SU-DHL-6 (cell line): ENCODE measurements at regions not wholly inside any gene's neighbourhood (a gene's known extent, or its start where the extent isn't known, plus 50 kb on each side); places are given as distances from the start of the nearest gene placed in this dataset.

ENCODE experiments used
- H2AFZ ChIP-seq: fragments of 200-600 bp; sonication (generic); 2 replicates; pipeline ENCODE4 v1.6.1; 2014; ENCODE audit warnings: low read depth, mild to moderate bottlenecking, moderate library complexity, mixed read lengths, antibody characterized with exemption, low read length; ENCODE audit not compliant: severe bottlenecking
- H3F3A ChIP-seq: fragments of 200-600 bp; shearing (Covaris generic); 2 replicates; pipeline ENCODE4 v1.6.0; 2016; ENCODE audit warnings: antibody characterized with exemption, mild to moderate bottlenecking; ENCODE audit not compliant: insufficient read depth
- H3K27ac ChIP-seq: fragments of 200-600 bp; sonication (generic); 2 replicates; pipeline ENCODE4 v1.5.1; 2016; ENCODE audit warnings: low read depth, mild to moderate bottlenecking, low read length, moderate library complexity, mixed read lengths
- H3K27me3 ChIP-seq: fragments of 200-600 bp; sonication (generic), shearing (Covaris generic); 2 replicates; pipeline ENCODE4 v1.6.0; 2014; ENCODE audit warnings: mild to moderate bottlenecking, low read length
- H3K36me3 ChIP-seq: fragments of 200-600 bp; sonication (generic); 2 replicates; pipeline ENCODE4 v1.6.1; 2014; ENCODE audit warnings: mild to moderate bottlenecking, low read length, mixed read lengths
- H3K4me2 ChIP-seq: fragments of 300-600, 200-600 bp; shearing (Covaris generic), sonication (generic); 2 replicates; pipeline ENCODE4 v1.6.0; 2014; ENCODE audit warnings: low read length, low read depth, mild to moderate bottlenecking; ENCODE audit not compliant: poor library complexity, severe bottlenecking
- H3K4me3 ChIP-seq: fragments of 200-600 bp; sonication (generic); 2 replicates; pipeline ENCODE4 v1.5.1; 2014; ENCODE audit warnings: antibody characterized with exemption, low read length, mild to moderate bottlenecking, mixed read lengths; ENCODE audit not compliant: insufficient read depth, poor library complexity, severe bottlenecking
- H3K79me2 ChIP-seq: fragments of 200-600 bp; sonication (generic); 2 replicates; pipeline ENCODE4 v1.6.1; 2014; ENCODE audit warnings: mild to moderate bottlenecking, low read length, moderate library complexity; ENCODE audit not compliant: insufficient read depth
- H3K9ac ChIP-seq: fragments of 200-600 bp; sonication (generic); 2 replicates; pipeline ENCODE4 v1.7.0; 2014; ENCODE audit warnings: mild to moderate bottlenecking, low read length
- H3K9me2 ChIP-seq: fragments of 200-600 bp; sonication (generic); replicated peaks from 2 replicates; pipeline ENCODE4 v1.6.1; 2014; ENCODE audit warnings: low read length; ENCODE audit not compliant: insufficient read depth
- H3K9me3 ChIP-seq: fragments of 200-600 bp; sonication (generic); 2 replicates; pipeline ENCODE4 v1.6.1; 2014; ENCODE audit warnings: low read length, mixed read lengths; ENCODE audit not compliant: insufficient read depth
- H4K20me1 ChIP-seq: fragments of 200-600 bp; sonication (generic); 2 replicates; pipeline ENCODE4 v1.6.1; 2014; ENCODE audit warnings: low read depth, mild to moderate bottlenecking, antibody characterized with exemption, low read length, moderate library complexity, mixed read lengths
- EZH2phosphoT487 ChIP-seq: fragments of 200-600 bp; sonication (generic), shearing (Covaris generic); conservative IDR thresholded peaks from 2 replicates; pipeline ENCODE4 v1.6.1; 2018; ENCODE audit warnings: mild to moderate bottlenecking, antibody characterized with exemption, low read length, moderate library complexity, mixed read lengths
- TF ChIP-seq, protein P1 (sequence below): fragments of 200-600 bp; sonication (generic); IDR thresholded peaks from one replicate; pipeline ENCODE4 v1.5.1; 2017; ENCODE audit warnings: antibody characterized with exemption, mild to moderate bottlenecking, low read length, moderate library complexity; ENCODE audit not compliant: insufficient read depth, poor library complexity, severe bottlenecking

DNA sequence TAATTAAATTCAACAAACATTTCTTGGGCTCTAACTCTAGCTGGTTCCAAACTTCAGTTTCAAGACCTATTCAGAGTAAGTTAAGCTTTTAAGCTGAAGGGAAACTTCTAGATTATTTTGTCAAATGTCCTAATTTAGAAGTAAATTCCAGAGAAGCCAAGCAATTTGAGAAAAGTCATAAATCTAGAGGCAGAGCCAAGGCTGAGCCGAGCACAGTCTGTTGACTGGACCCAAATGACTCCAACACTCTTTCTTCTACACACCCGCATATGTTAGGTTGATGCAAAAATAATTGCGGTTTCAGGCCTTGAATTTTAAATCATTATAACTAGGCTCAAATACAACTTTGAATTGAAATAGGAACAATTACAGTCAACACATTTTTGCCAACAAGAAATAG, 319.7 kb downstream of the NFIB start:
- Histone ChIP-seq H3K27ac (no peak overlapping the region), H3K9ac (no peak overlapping the region), H3K4me3 (no peak overlapping the region), H3K9me2 (no peaks in the 10 kb centered on the region; the same call in 1 of the 2 replicates), H4K20me1 (no peaks in the 10 kb centered on the region), H3K4me2 (no peak overlapping the region), H3K79me2 (no peaks in the 10 kb centered on the region), H3K36me3 (no peaks in the 10 kb centered on the region), H3F3A (no peaks in the 10 kb centered on the region), H3K27me3 (no peaks in the 10 kb centered on the region), H2AFZ (no peak overlapping the region), H3K9me3 (no peaks in the 10 kb centered on the region)
- no peak for TF ChIP-seq EZH2phosphoT487
- TF ChIP-seq, protein P1, sequence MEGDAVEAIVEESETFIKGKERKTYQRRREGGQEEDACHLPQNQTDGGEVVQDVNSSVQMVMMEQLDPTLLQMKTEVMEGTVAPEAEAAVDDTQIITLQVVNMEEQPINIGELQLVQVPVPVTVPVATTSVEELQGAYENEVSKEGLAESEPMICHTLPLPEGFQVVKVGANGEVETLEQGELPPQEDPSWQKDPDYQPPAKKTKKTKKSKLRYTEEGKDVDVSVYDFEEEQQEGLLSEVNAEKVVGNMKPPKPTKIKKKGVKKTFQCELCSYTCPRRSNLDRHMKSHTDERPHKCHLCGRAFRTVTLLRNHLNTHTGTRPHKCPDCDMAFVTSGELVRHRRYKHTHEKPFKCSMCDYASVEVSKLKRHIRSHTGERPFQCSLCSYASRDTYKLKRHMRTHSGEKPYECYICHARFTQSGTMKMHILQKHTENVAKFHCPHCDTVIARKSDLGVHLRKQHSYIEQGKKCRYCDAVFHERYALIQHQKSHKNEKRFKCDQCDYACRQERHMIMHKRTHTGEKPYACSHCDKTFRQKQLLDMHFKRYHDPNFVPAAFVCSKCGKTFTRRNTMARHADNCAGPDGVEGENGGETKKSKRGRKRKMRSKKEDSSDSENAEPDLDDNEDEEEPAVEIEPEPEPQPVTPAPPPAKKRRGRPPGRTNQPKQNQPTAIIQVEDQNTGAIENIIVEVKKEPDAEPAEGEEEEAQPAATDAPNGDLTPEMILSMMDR: no peak

DNA sequence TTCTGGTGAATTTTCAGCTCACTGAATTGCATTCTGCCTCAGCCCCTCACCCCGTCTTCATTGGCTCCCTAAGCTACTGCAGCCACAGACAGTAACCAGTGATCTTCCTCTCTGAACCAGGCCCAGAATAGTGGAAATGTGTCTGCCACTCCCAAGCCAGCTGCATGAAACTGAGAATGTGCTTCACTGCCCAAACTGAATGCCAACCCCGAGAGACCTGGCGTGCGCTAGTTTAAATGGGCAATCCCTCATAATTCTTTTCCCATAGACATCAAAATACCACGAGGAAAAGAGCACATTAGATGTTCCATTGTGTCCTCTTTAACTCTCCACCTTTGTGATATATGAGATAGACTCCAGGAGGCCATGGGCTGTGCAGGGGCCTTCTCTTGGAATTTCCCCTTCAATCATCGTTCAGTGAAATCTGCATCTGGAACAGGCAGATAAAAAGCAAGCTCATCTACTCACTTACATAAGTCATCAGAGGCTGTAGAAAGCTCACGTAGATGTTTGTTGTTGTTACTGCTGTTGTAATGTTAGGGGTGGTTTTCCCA, 320.2 kb downstream of the NFIB start:
- H3K4me2 ChIP-seq: no peak overlapping the region

DNA sequence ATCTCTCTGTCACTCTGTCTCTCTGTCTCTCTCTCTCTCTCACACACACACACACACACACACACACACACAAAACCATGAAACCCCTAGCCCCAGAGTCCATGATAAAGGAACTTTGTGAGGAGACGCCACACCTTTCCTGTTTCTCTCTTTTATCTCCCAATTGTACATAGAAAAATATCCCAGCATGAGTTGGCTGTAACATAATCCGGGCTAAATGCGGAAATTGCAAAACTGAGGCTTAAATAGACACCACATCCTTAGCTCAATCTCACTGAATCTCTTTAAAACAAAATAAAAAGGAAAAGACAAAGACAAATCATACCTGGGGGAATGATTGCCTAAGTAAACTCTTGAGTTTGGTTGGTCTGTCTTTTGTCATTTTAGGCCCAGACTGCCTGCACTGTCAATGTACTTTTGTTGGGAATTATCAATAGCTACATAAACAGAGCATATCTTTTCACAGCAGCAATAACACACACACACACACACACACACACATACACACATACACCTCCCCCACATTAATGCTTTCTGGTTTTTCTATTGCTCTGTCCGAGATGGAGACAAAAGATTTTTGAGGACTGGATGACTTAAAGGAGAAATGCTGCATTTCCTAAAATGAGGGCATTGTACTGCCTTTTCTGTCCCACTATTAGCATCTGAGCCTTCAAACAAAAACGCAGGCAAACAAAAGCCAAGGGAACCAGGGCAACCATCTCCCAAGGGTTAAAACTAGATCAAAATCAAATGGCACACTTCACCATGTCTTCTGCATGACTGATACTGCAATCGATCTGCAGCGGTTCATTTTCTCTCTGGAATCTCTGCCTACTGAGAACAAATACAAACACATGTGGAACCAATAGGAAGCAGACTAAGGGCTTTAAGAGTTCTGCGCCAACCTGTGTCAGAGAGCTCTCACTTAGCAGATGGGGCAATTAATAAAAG, 321.5 kb downstream of the NFIB start:
- TF ChIP-seq, protein P1: no peak
- no peak for TF ChIP-seq EZH2phosphoT487
- Histone ChIP-seq H2AFZ (no peak overlapping the region), H3K4me3 (no peak overlapping the region), H3F3A (no peaks in the 10 kb centered on the region), H3K9me2 (no peaks in the 10 kb centered on the region; the same call in 1 of the 2 replicates), H3K79me2 (no peaks in the 10 kb centered on the region), H4K20me1 (no peaks in the 10 kb centered on the region), H3K27me3 (no peaks in the 10 kb centered on the region), H3K9ac (no peak overlapping the region), H3K9me3 (no peaks in the 10 kb centered on the region), H3K36me3 (no peaks in the 10 kb centered on the region), H3K4me2 (no peak overlapping the region), H3K27ac (no peak overlapping the region)

More for the DNA sequence above, 320.2 kb downstream of the NFIB start:
- no peak overlapping the region for H2AFZ ChIP-seq
- no peaks in the 10 kb centered on the region for H3K9me3 ChIP-seq
- no peak overlapping the region for H3K27ac ChIP-seq
- H3K36me3 ChIP-seq: no peaks in the 10 kb centered on the region
- H3K9me2 ChIP-seq: no peaks in the 10 kb centered on the region; the same call in 1 of the 2 replicates
- no peaks in the 10 kb centered on the region for H3K79me2 ChIP-seq
- H3K9ac ChIP-seq: no peak overlapping the region
- no peaks in the 10 kb centered on the region for H4K20me1 ChIP-seq
- no peak overlapping the region for H3K4me3 ChIP-seq
- TF ChIP-seq, protein P1: no peak
- TF ChIP-seq EZH2phosphoT487: no peak
- no peaks in the 10 kb centered on the region for H3F3A ChIP-seq
- no peaks in the 10 kb centered on the region for H3K27me3 ChIP-seq
